HG02623 (cell line): ENCODE measurements at regions not wholly inside any gene's neighbourhood (a gene's known extent, or its start where the extent isn't known, plus 50 kb on each side); places are given as distances from the start of the nearest gene placed in this dataset.
"Not testable (repeated sequence)": the region's sequence is repeated elsewhere in the genome, so short reads cannot be mapped to it uniquely, and the experiment has no call there.

Experiments used
- ATAC-seq: cut with Tn5 transposase; IDR thresholded peaks from one replicate; pipeline ENCODE4 v1.9.1; 2021; ENCODE audit warnings: moderate library complexity; ENCODE audit not compliant: unreplicated experiment

- no peak for ATAC-seq
These were observed 1059.6 kb upstream of the SLIT2 start for GRCh38 chr4:19191979-19192650.

- ATAC-seq: no peak
These were observed 1064.0 kb upstream of the SLIT2 start for GRCh38 chr4:19187691-19188090.

GRCh38 chr4:19187096-19187495, 1064.6 kb upstream of the SLIT2 start:
- ATAC-seq: no peak

- ATAC-seq: not testable (repeated sequence)
These were observed 1070.1 kb upstream of the SLIT2 start for GRCh38 chr4:19181631-19182030.

GRCh38 chr4:19178835-19179234, 1072.9 kb upstream of the SLIT2 start:
- no peak for ATAC-seq

- ATAC-seq: no peak
These were observed 1074.1 kb upstream of the SLIT2 start for GRCh38 chr4:19177616-19178015.

GRCh38 chr4:19171832-19172231, 1079.9 kb upstream of the SLIT2 start:
- no peak for ATAC-seq

GRCh38 chr4:19167311-19167710, 1084.4 kb upstream of the SLIT2 start:
- no peak for ATAC-seq

GRCh38 chr4:19164334-19164733, 1087.4 kb upstream of the SLIT2 start:
- no peak for ATAC-seq

GRCh38 chr4:19159874-19160273, 1091.8 kb upstream of the SLIT2 start:
- ATAC-seq: no peak

- ATAC-seq: no peak
These were observed 1093.4 kb upstream of the SLIT2 start for GRCh38 chr4:19158107-19158809.

- no peak for ATAC-seq
These were observed 1094.9 kb upstream of the SLIT2 start for GRCh38 chr4:19156786-19157185.

- ATAC-seq: no peak
These were observed 1096.1 kb upstream of the SLIT2 start for GRCh38 chr4:19155568-19155967.

GRCh38 chr4:19154267-19154666, 1097.4 kb upstream of the SLIT2 start:
- not testable (repeated sequence) for ATAC-seq

GRCh38 chr4:19152264-19152663, 1099.4 kb upstream of the SLIT2 start:
- ATAC-seq: no peak

GRCh38 chr4:19151684-19152083, 1100.0 kb upstream of the SLIT2 start:
- no peak for ATAC-seq

- no peak for ATAC-seq
These were observed 1105.7 kb upstream of the SLIT2 start for GRCh38 chr4:19146038-19146437.

GRCh38 chr4:19135895-19136633, 1114.5 kb upstream of the LCORL start:
- ATAC-seq: no peak

- ATAC-seq: no peak
These were observed 1113.1 kb upstream of the LCORL start for GRCh38 chr4:19134685-19135084.

GRCh38 chr4:19133315-19133714, 1111.8 kb upstream of the LCORL start:
- ATAC-seq: no peak

- ATAC-seq: no peak
These were observed 1109.3 kb upstream of the LCORL start for GRCh38 chr4:19130866-19131265.

- ATAC-seq: no peak
These were observed 1106.6 kb upstream of the LCORL start for GRCh38 chr4:19128176-19128575.
